Aorta (tissue), 5 donors: ENCODE measurements at regions not wholly inside any gene's neighbourhood (a gene's known extent, or its start where the extent isn't known, plus 50 kb on each side); places are given as distances from the start of the nearest gene placed in this dataset.

ENCODE experiments used
- ATAC-seq: fragments of 200-7000 bp; cut with Tn5 transposase; one replicate; pipeline ENCODE4 v1.9.1; 2022; ENCODE audit warnings: moderate library complexity; ENCODE audit not compliant: low FRiP score
- DNase-seq, 2 donors: peaks; one replicate each; pipeline ENCODE4 v3.0.0-alpha.2; 2020
- H3K27ac ChIP-seq, 2 donors: one replicate each; pipeline ENCODE4 v1.5.1; 2013; ENCODE audit warnings: low read length in 2 of 2, mild to moderate bottlenecking in 2 of 2, moderate library complexity in 2 of 2, control low read depth in 1 of 2, inconsistent platforms in 1 of 2, low read depth in 1 of 2
- H3K27me3 ChIP-seq, 2 donors: one replicate each; pipeline ENCODE4 v1.6.1; 2013; ENCODE audit warnings: control low read depth in 1 of 2, low read length in 1 of 2, mild to moderate bottlenecking in 1 of 2, moderate library complexity in 1 of 2; ENCODE audit not compliant: insufficient read depth in 2 of 2, control insufficient read depth in 1 of 2
- H3K36me3 ChIP-seq, 2 donors: one replicate each; pipeline ENCODE4 v1.6.1; 2013; ENCODE audit warnings: control low read depth in 1 of 2, low read length in 1 of 2, mild to moderate bottlenecking in 1 of 2; ENCODE audit not compliant: insufficient read depth in 2 of 2, control insufficient read depth in 1 of 2
- H3K4me1 ChIP-seq, 2 donors: one replicate each; pipeline ENCODE4 v1.6.1; 2013; ENCODE audit warnings: low read length in 2 of 2, control low read depth in 1 of 2, mild to moderate bottlenecking in 1 of 2, moderate library complexity in 1 of 2; ENCODE audit not compliant: insufficient read depth in 2 of 2, control insufficient read depth in 1 of 2
- H3K4me3 ChIP-seq, 2 donors: one replicate each; pipeline ENCODE4 v1.5.1; 2013; ENCODE audit warnings: low read length in 2 of 2, control low read depth in 1 of 2, mild to moderate bottlenecking in 1 of 2
- H3K9me3 ChIP-seq: one replicate; pipeline ENCODE4 v1.6.1; 2013; ENCODE audit warnings: mild to moderate bottlenecking, low read length; ENCODE audit not compliant: control insufficient read depth
- WGBS, 2 donors: extraction: QIAGEN DNeasy Blood & Tissue Kit; methylation state at CpG; one replicate each; pipeline ENCODE4 v1.1.7; 2013; 5-methylcytosine and 5-hydroxymethylcytosine counted together
- intact Hi-C, 2 donors: fragments of 100-400 bp; cut with DNase I; formaldehyde crosslinking; loops; one replicate each; pipeline versions ENCODE4 v1.14.2 to v1.15.0; 2022
- donor health status: healthy with polysubstance abuse.
- donor health status: Bipolar disorder and iron deficiency.
- donor health status: DM: no; HTN: no; CAD: no.
- donor health status: DM: no; HTN: no; CAD: no.
- donor health status: DM: yes; HTN: yes; CAD: no.

DNA sequence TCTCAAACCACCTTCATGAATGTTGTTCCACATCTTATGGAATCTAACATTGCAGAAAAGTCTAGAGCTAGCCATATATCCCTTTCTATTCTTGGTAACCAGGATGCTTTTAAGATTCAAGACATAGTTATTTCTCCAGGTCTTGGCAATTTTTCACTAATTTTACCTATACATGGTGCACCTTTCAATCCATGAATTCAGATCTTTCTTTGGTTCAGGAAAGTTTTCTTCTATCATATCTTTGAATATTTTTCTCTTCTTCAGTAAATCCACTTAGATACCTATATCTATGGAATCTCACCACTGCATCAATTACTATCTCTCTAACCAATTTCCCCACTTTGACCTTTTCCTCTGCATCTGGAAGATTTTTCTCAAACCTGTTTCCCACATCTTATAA, 77.4 kb downstream of the PRLHR start:
- no peak overlapping the region for H3K4me3 ChIP-seq
- ATAC-seq = no peak
- H3K36me3 ChIP-seq = no peaks in the 10 kb centered on the region
- no peak overlapping the region for H3K27ac ChIP-seq
- intact Hi-C loops = no loop called here
- H3K4me1 ChIP-seq = no peaks in the 10 kb centered on the region
- no peak for DNase-seq
- peaks cover 3% of the 10 kb centered on the region for H3K9me3 ChIP-seq
- H3K27me3 ChIP-seq = no peaks in the 10 kb centered on the region

DNA sequence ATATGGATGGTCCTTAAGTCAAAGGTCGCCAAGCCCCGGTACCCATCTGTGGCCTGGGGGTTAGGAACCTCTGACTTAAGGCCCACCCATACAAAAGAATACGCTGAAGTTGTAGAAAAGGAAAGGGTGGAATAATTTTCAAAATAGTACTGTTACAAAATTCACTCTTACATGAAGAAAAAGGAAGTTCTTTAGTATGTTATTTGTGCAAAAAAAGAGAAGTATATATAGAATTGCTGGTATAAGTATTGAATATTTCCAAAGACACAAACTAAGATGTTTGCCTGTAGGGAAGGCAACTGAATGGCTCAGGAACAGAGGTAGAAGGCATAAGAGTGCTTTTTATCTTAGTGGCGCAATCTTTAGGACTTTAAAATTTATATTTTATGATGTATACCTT, 78.7 kb downstream of the PRLHR start:
- no peak for DNase-seq
- no peak for ATAC-seq

DNA sequence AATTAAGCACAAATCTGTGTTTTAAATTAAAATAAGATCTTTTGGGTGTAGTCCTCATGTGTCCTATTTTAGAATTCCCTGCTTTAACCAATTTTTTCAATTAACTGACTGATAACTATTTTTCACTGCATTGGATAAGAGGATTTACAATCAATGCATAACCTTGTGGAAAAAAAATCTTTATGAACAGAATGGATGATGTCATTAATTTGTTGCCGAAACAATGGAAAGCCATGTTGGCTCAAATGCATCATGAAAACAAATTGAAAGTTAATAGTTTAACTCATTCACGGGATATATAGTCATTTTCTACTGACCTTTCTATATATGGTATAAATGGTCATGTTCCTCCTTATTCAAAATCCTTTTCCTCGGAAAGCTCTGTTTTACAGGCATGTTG, 82.3 kb downstream of the PRLHR start:
- intact Hi-C loops = no loop called here
- Histone ChIP-seq H3K4me1 (no peaks in the 10 kb centered on the region), H3K9me3 (peaks cover 3% of the 10 kb centered on the region), H3K27me3 (no peaks in the 10 kb centered on the region), H3K36me3 (no peaks in the 10 kb centered on the region), H3K27ac (no peak overlapping the region), H3K4me3 (no peak overlapping the region)
- 82 to 86% methylated on average over 3 of the region's 3 CpGs for WGBS, 2 donors
- DNase-seq (no peak), ATAC-seq (no peak)

More for the DNA sequence above, 78.7 kb downstream of the PRLHR start:
- no peak overlapping the region for H3K27ac ChIP-seq
- H3K4me3 ChIP-seq = no peak overlapping the region
- intact Hi-C loops = no loop called here
- H3K27me3 ChIP-seq = no peaks in the 10 kb centered on the region
- H3K9me3 ChIP-seq = peaks cover 3% of the 10 kb centered on the region
- WGBS, 2 donors = 83 to 89% methylated on average over 4 of the region's 4 CpGs
- H3K36me3 ChIP-seq = no peaks in the 10 kb centered on the region
- H3K4me1 ChIP-seq = no peaks in the 10 kb centered on the region

DNA sequence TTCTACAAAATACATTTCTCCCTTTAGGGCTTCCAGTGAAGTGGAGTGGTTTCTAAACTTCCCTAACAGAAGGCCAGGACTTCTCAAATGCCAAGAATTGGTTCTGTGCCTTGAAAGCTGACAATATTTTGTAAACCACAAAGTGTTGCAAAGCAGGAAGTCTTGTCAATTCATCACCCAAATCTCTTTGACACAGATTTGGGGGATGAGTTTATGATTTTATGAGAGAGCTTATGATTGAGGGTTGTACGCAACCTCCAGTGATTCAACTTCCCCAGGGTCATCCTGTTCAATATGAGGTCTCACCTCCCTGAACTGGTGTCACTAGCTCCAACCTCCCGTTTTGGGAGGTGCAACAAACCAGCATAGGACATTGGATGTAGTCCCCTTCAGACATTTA, 83.7 kb downstream of the PRLHR start:
- H3K36me3 ChIP-seq = no peaks in the 10 kb centered on the region
- ATAC-seq (no peak), DNase-seq (no peak)
- intact Hi-C loops = no loop called here
- no peaks in the 10 kb centered on the region for H3K9me3 ChIP-seq
- WGBS, 2 donors = 69 to 81% methylated on average over 2 of the region's 2 CpGs
- H3K27ac ChIP-seq = no peak overlapping the region
- no peaks in the 10 kb centered on the region for H3K4me1 ChIP-seq
- no peak overlapping the region for H3K4me3 ChIP-seq
- H3K27me3 ChIP-seq = no peaks in the 10 kb centered on the region

DNA sequence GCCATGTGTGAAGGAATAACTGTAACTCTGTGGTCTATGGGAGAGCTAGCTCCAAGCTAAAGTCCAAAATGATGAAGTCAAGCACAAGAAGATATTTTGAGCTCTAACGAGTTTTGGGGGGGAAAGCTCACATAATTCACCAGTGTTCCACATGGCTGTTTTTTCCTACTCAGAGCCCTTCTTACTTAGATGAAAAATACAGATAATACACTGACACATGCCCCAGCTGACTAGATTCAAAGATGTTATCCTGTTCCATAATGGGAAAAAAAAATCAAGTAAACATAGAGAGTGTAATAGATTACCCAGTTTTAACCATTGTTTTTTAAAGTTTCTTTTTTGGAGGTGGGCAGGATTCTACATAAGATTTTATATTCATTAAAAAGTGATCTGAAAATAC, 86.6 kb downstream of the PRLHR start:
- H3K27me3 ChIP-seq = no peaks in the 10 kb centered on the region
- ATAC-seq (no peak), DNase-seq (no peak)
- 30 to 50% methylated on average over 1 of the region's 1 CpG for WGBS, 2 donors
- no peak overlapping the region for H3K4me3 ChIP-seq
- no peaks in the 10 kb centered on the region for H3K4me1 ChIP-seq
- H3K27ac ChIP-seq = no peak overlapping the region
- H3K9me3 ChIP-seq = no peaks in the 10 kb centered on the region
- no peaks in the 10 kb centered on the region for H3K36me3 ChIP-seq
- intact Hi-C loops = no loop called here

DNA sequence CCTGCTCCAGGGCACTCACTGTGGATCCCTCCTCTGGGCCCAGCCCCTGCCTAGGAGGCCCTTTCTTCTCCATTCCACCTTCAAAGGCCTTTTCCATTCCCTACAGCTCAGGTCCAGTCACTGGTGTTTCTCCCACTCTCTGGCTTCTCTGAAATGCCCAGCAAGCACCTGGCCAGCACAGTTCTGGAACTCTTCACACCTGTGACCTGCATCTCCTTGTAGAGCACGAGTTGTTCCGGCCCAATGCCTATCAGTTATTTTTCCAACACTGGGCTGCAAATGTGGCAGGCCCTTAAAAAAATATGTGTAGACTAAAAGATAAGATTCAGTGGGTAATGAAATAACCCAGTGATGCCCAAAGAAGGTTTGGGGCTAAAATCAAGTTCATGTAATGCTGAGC, 87.1 kb downstream of the PRLHR start:
- intact Hi-C loops = no loop called here
- no peak overlapping the region for H3K27ac ChIP-seq
- H3K36me3 ChIP-seq = no peaks in the 10 kb centered on the region
- no peaks in the 10 kb centered on the region for H3K4me1 ChIP-seq
- no peaks in the 10 kb centered on the region for H3K9me3 ChIP-seq
- WGBS, 2 donors = 34 to 49% methylated on average over 2 of the region's 2 CpGs
- no peaks in the 10 kb centered on the region for H3K27me3 ChIP-seq
- H3K4me3 ChIP-seq = no peak overlapping the region
- DNase-seq = no peak
- ATAC-seq = no peak

DNA sequence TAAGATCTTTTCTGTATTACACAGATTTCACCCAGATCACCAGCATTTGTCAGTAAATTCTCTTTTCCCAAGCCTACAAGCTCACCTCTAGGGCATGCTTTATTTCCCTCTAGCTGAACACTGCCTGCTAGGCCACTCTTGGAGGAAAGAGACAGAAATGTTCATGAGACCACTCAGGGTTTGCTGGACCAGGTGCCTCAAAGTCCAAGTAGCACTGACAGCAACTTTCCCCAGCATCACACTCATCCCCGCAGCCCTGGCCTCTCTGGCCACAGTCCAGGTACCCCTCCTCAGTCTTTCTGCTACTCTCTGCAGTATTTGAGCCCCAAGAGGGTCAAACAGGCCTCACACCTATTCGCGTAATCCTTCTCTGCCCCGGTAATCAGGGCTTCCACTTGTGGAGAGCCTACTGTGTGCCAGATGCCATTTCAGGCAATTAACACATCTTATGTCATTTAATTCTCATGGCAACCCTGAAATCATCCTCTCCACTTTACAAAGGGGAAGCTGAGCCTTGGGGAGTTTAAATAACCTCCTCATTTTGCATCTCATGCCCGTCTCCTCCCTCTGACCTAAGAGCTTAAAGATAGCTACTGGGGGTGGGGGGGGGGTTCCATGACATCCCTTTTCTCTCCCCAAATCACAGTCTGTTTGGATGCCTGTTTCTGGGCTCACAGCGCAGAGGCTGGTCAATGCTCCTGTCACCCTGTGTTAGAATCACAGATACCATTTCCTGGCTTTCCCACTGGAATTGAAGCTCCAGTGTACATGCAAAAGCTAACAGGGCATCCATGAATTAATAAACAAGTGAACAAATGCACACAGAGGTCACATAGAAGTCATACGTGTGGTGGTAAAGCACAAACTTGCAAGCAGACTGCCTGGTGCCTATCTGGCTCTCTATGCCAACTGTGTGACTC, 88.5 kb downstream of the PRLHR start:
- intact Hi-C loops = no loop called here
- no peak overlapping the region for H3K4me3 ChIP-seq

DNA sequence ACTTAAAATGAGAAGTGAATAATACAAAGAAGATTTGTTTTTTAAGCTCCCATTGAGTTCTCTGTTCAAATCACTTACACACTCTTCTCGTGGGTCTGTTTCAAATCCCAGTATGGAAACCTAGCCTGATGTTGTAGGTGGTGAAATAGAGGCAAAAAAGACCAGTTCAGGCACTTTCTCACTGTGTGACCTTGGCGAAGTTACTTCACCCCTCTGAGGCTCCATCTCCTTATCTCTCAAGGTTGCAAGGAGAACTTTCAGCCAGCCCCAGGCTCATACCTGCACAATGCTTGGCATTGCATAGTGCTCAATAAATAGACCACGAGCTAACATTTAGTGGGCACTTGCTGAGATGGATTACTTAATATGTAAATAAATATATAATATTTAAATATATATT, 90.1 kb downstream of the PRLHR start:
- WGBS, 2 donors = 80 to 82% methylated on average over 3 of the region's 3 CpGs
- H3K9me3 ChIP-seq = no peaks in the 10 kb centered on the region
- DNase-seq (no peak), ATAC-seq (no peak)
- no peaks in the 10 kb centered on the region for H3K4me1 ChIP-seq
- no peaks in the 10 kb centered on the region for H3K27me3 ChIP-seq
- H3K27ac ChIP-seq = no peak overlapping the region
- H3K4me3 ChIP-seq = no peak overlapping the region
- intact Hi-C loops = no loop called here
- H3K36me3 ChIP-seq = no peaks in the 10 kb centered on the region

More for the DNA sequence above, 88.5 kb downstream of the PRLHR start:
- WGBS, 2 donors = 77 to 78% methylated on average over 7 of the region's 7 CpGs
- Histone ChIP-seq H3K4me1 (no peaks in the 10 kb centered on the region), H3K27ac (no peak overlapping the region), H3K9me3 (no peaks in the 10 kb centered on the region), H3K36me3 (no peaks in the 10 kb centered on the region), H3K27me3 (no peaks in the 10 kb centered on the region)
- DNase-seq (no peak), ATAC-seq (no peak)

DNA sequence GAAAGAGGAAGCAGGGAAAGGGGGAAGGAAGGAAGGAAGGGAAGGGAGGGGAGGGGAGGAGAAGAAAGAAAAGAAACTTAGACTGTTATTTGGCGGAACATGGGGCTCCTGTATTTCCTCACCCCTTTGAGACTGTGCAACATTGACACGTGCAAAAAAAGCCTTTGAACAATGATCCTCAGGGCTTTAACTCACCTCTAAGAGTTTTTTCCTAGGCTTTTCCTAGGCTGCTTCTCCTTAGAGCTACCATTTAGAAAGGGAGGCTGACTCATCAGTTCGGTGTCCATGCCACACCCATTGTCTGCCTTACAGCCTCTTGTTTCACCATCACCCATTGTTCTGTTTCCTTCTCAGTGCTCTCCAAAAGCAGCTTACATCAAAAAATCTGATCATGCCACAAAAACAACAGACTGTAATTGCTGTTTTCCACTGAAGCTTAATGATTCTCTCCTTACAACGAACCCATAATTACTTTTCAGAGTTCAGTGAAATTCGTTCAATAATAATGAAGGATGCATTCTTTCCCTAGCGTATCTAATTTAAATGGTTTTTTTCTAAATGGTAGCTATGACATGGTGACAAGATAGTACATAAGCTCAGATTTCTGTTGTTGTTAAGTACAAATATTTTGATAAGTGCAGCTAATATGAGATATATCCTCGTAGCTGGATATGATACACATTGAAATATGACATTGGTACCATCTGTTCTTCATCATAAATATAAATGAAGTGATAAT, 90.8 kb downstream of the PRLHR start:
- Histone ChIP-seq H3K4me1 (no peaks in the 10 kb centered on the region), H3K27me3 (no peaks in the 10 kb centered on the region), H3K9me3 (no peaks in the 10 kb centered on the region), H3K27ac (no peak overlapping the region), H3K36me3 (no peaks in the 10 kb centered on the region), H3K4me3 (no peak overlapping the region)
- DNase-seq (no peak), ATAC-seq (no peak)
- intact Hi-C loops = no loop called here
- 61 to 73% methylated on average over 7 of the region's 7 CpGs for WGBS, 2 donors
